ENCODE measurements at regions not wholly inside any gene's neighbourhood (a gene's known extent, or its start where the extent isn't known, plus 50 kb on each side); places are given as distances from the start of the nearest gene placed in this dataset.
"Not testable (repeated sequence)": the region's sequence is repeated elsewhere in the genome, so short reads cannot be mapped to it uniquely, and the experiment has no call there.

- no peaks in the 10 kb centered on the region for H3K27me3 ChIP-seq
- intact Hi-C loops (cut with DNase I): no loop called here
- H3K9me3 ChIP-seq (replicated peaks in 1 of 3): no peaks in the 10 kb centered on the region
- H3K4me1 ChIP-seq (replicated peaks in 1 of 2): no peaks in the 10 kb centered on the region
- no peak for DNase-seq
- TF ChIP-seq CTCF (IDR thresholded peaks at IDR 0.05) (no peak), POLR2A (IDR thresholded peaks at IDR 0.05) (no peak)
- WGBS, 4 donors: 90 to 95% (median 93%) methylated on average over 6 of the region's 6 CpGs
- no peaks in the 10 kb centered on the region for H3K36me3 ChIP-seq (replicated peaks in 1 of 2)
- H3K27ac ChIP-seq: no peak overlapping the region
- no peak overlapping the region for H3K4me3 ChIP-seq
These were observed 123.8 kb upstream of the ZEB2 start for GRCh38 chr2:144643537-144644336.

- no peak for TF ChIP-seq POLR2A (IDR thresholded peaks at IDR 0.05)
- TF ChIP-seq CTCF (IDR thresholded peaks at IDR 0.05): no peak
- DNase-seq: no peak
- Histone ChIP-seq H3K27me3 (no peaks in the 10 kb centered on the region), H3K4me1 (replicated peaks in 1 of 2) (no peaks in the 10 kb centered on the region), H3K27ac (no peak overlapping the region), H3K36me3 (replicated peaks in 1 of 2) (no peaks in the 10 kb centered on the region), H3K9me3 (replicated peaks in 1 of 3) (no peaks in the 10 kb centered on the region), H3K4me3 (no peak overlapping the region)
- 82 to 100% (median 91%) methylated on average over 2 of the region's 2 CpGs for WGBS, 4 donors
- intact Hi-C loops (cut with DNase I): no loop called here
These were observed 122.9 kb upstream of the ZEB2 start for GRCh38 chr2:144642856-144643255.

- Histone ChIP-seq H3K36me3 (replicated peaks in 1 of 2) (no peaks in the 10 kb centered on the region), H3K27ac (no peak overlapping the region), H3K4me3 (no peak overlapping the region), H3K4me1 (replicated peaks in 1 of 2) (no peaks in the 10 kb centered on the region), H3K9me3 (replicated peaks in 1 of 3) (no peaks in the 10 kb centered on the region), H3K27me3 (no peaks in the 10 kb centered on the region)
- intact Hi-C loops (cut with DNase I): no loop called here
- no peak for TF ChIP-seq POLR2A (IDR thresholded peaks at IDR 0.05)
- TF ChIP-seq CTCF (IDR thresholded peaks at IDR 0.05): no peak
- no peak for DNase-seq
- WGBS, 4 donors: 50 to 71% (median 58%) methylated on average over 2 of the region's 2 CpGs
These were observed 122.2 kb upstream of the ZEB2 start for GRCh38 chr2:144642131-144642530.

GRCh38 chr2:144638250-144638649 is 118.3 kb upstream of the ZEB2 start:
- 88 to 96% (median 91%) methylated on average over 4 of the region's 4 CpGs for WGBS, 4 donors
- DNase-seq; H3K9me3 ChIP-seq (replicated peaks in 1 of 3); H3K36me3 ChIP-seq (replicated peaks in 1 of 2); H3K27me3 ChIP-seq; H3K4me3 ChIP-seq; H3K4me1 ChIP-seq (replicated peaks in 1 of 2); intact Hi-C loops (cut with DNase I); H3K27ac ChIP-seq: not testable (repeated sequence)

GRCh38 chr2:144636860-144637259 is 116.9 kb upstream of the ZEB2 start:
- DNase-seq; H3K9me3 ChIP-seq (replicated peaks in 1 of 3); H3K27ac ChIP-seq; H3K4me1 ChIP-seq (replicated peaks in 1 of 2); H3K36me3 ChIP-seq (replicated peaks in 1 of 2); intact Hi-C loops (cut with DNase I); H3K27me3 ChIP-seq; H3K4me3 ChIP-seq: not testable (repeated sequence)
- WGBS, 4 donors: 90 to 93% (median 92%) methylated on average over 1 of the region's 1 CpG
